Peyer's patch (tissue), 4 donors: ENCODE measurements at regions not wholly inside any gene's neighbourhood (a gene's known extent, or its start where the extent isn't known, plus 50 kb on each side); places are given as distances from the start of the nearest gene placed in this dataset.

ENCODE experiments used
- POLR2A ChIP-seq, 2 donors: fragments of 450-650 bp; IDR thresholded peaks; one replicate each; pipeline ENCODE4 v1.5.1; 2017; ENCODE audit warnings: antibody characterized with exemption in 2 of 2, mild to moderate bottlenecking in 2 of 2, moderate library complexity in 2 of 2
- TF ChIP-seq, protein P1 (sequence below), 6 experiments: fragments of 450-650 bp in 4 of 6; fragments of 200-600 bp in 2 of 6; sonication (generic) in 1 of 6; IDR thresholded peaks; one replicate each; pipeline ENCODE4 v1.5.1; 2017 to 2019; ENCODE audit warnings: antibody characterized with exemption in 6 of 6, mild to moderate bottlenecking in 3 of 6, moderate library complexity in 1 of 6

DNA sequence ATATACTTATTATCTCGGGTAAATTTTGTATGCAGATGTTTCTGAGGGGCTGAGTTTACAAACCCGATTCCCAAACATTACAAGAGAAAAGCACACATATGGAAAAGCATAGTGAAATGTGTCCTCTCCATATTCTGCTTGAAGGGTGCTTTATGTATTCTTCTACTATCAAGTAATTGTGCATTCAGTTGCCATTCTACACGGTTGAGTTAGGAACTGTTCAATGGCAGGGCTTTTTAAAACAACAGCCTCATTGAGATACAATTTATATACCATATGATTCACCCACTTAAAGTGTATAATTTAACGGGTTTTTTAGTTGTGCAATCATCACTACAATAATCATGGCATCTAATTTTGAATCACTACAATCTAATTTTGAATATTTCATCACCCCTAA lies 138.4 kb upstream of the DLGAP1 start:
- TF ChIP-seq, protein P1, sequence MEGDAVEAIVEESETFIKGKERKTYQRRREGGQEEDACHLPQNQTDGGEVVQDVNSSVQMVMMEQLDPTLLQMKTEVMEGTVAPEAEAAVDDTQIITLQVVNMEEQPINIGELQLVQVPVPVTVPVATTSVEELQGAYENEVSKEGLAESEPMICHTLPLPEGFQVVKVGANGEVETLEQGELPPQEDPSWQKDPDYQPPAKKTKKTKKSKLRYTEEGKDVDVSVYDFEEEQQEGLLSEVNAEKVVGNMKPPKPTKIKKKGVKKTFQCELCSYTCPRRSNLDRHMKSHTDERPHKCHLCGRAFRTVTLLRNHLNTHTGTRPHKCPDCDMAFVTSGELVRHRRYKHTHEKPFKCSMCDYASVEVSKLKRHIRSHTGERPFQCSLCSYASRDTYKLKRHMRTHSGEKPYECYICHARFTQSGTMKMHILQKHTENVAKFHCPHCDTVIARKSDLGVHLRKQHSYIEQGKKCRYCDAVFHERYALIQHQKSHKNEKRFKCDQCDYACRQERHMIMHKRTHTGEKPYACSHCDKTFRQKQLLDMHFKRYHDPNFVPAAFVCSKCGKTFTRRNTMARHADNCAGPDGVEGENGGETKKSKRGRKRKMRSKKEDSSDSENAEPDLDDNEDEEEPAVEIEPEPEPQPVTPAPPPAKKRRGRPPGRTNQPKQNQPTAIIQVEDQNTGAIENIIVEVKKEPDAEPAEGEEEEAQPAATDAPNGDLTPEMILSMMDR (IDR thresholded peaks at IDR 0.05) = no peak
- TF ChIP-seq POLR2A (IDR thresholded peaks at IDR 0.05) = no peak
